ENCODE measurements at regions not wholly inside any gene's neighbourhood (a gene's known extent, or its start where the extent isn't known, plus 50 kb on each side); places are given as distances from the start of the nearest gene placed in this dataset.

GRCh38 chr5:56617998-56618397, 197.4 kb upstream of the MAP3K1 start:
- no peak for DNase-seq

- DNase-seq: no peak
These were observed 198.7 kb upstream of the MAP3K1 start for GRCh38 chr5:56616454-56617160.

DNA sequence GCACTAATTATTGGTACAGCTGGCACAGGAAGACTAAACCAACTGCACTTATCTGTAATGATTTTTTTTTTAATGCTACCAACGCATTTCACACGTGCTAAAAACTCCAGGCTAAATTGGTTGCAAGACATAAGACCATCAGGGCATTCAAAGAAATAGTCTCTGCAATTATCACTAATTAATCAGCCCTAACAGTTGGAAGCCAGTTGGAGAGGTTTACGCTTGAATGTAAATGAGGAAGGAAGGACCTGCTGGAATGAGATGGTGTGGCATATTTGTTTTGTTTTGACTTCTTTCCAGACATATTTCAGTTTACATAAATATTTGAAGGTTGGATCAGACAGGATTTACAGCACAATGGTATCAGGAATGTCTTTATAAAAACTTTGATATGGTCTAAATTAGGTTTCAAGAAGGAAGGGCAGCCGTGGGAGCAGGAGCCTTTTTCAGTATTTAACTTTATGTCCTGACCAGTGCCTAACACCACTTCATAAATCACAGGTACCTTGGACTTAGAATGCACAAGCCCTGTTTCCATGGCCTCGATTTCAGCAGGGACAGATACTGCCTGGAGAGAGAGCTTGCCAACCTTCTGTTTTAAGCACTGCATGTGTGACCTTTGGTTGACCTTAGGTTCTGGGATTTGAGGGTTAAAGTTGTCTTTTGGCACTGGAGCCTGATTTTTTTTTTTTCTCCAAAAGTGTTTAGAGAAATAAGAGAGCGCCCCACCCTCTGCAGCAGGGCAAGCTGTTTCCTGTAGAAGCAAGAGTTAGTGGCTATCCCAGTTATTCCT, 199.8 kb upstream of the MAP3K1 start:
- no peak for DNase-seq

DNA sequence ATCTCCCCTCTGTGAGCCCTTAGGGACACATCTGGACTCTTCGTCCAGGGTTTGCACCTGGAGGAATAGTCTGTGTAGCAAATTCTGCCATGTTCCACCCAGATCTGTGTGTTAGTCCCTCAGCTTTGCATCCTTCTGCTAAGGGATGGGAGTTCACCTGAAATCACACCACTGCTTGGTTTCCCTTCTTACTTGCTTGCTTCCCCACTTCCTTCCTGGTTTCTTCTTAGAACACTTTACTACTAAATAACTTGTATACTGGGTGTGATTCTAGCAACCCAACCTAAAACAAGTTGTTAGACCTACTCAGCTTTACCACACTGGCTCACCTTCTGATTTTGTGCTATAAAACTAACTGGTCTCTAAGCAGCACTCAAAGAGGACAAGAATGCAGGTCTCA, 202.6 kb upstream of the MAP3K1 start:
- DNase-seq: peak; percentile 53

- no peak for DNase-seq
These were observed 203.0 kb upstream of the MAP3K1 start for GRCh38 chr5:56612353-56612752.

- DNase-seq: peak; percentile 90
These were observed 205.2 kb upstream of the MAP3K1 start for GRCh38 chr5:56610093-56610698.

- DNase-seq: no peak
These were observed 207.0 kb upstream of the MAP3K1 start for GRCh38 chr5:56608217-56608925.

GRCh38 chr5:56607551-56607950, 207.8 kb upstream of the MAP3K1 start:
- no peak for DNase-seq

DNA sequence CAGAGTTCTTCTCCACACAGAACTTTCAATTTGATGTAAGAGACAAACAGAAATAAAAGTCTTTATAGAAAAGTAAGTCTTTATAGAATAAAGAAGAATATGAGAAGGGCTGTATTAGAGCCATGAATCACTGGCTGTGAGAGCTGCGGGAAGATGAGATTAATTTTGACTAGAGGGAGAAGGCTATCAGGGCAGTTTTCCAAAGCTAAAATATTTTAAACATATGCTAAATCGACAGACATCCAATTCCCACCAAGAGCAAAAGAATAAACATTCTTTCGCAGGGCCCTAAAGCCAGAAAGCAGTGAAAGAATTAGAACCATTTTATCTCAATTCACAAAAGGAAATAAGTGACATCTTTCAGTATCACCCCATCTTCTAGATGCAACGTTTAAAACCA, 208.3 kb upstream of the MAP3K1 start:
- DNase-seq: no peak

GRCh38 chr5:56606192-56606591, 209.2 kb upstream of the MAP3K1 start:
- no peak for DNase-seq

DNA sequence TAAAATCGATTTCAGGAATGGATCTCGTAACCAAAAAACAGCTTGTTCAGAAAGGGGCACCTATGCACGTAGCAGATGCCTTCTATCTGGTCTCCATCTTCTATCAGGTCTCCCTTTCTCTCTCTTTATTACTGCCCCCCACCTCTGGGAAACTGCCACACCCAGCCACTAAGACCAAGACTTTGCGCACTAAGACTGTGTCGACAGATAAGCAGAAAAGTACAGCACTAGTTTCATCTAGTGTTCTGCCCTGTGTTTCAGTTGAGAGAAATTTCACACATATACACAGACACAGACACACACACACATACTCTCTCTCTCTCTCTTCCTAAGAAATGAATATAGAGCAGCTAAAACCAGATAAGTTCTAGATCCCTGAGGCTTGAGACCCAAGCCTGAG, 210.1 kb upstream of the MAP3K1 start:
- DNase-seq: peak; percentile 26

DNA sequence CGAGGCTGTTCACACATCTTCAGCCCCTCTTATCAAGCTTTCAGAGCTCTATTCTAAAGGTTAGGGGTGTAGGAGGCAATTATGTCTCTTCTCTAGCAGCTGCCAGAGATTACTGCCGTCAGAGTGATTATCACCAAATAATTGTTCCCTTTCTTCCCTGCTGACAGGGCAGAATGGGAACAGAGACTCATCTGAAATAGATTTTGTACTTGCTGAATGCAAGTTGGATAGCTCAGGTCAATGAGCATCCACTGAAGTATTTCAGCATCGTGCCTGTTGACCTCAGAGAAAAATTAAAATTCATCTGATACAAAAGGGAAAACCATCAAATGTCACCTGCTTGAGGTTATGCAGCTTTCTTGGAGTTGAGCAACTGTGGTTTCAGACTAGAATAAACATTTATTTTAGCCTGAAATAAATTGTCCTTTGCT, 213.7 kb upstream of the MAP3K1 start:
- no peak for DNase-seq

- no peak for DNase-seq
These were observed 216.4 kb upstream of the MAP3K1 start for GRCh38 chr5:56598941-56599340.

DNA sequence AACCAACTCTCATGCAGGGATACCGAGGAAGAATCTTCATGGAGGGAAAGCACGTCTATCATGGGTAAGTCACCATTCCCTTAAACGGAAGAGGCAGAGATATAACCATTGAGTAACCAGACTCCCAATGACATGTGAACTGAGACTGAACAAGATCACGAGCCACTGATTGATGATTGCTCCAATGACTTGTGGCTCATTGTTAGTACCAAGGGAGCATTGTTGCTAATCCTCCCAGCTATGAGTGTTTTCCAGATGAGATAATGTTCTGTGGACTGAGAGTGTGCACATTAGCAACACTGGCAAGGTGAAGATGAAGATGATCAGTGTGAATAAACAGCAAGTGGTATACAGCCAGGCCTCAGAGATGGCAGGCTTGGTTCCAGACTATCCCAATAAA, 219.2 kb upstream of the MAP3K1 start:
- DNase-seq: no peak

- DNase-seq: no peak
These were observed 219.8 kb upstream of the MAP3K1 start for GRCh38 chr5:56595566-56595965.

- no peak for DNase-seq
These were observed 220.6 kb upstream of the MAP3K1 start for GRCh38 chr5:56594792-56595191.

GRCh38 chr5:56591081-56591480, 224.3 kb upstream of the MAP3K1 start:
- DNase-seq: no peak

GRCh38 chr5:56589481-56589860, 225.9 kb upstream of the MAP3K1 start:
- DNase-seq: no peak

DNA sequence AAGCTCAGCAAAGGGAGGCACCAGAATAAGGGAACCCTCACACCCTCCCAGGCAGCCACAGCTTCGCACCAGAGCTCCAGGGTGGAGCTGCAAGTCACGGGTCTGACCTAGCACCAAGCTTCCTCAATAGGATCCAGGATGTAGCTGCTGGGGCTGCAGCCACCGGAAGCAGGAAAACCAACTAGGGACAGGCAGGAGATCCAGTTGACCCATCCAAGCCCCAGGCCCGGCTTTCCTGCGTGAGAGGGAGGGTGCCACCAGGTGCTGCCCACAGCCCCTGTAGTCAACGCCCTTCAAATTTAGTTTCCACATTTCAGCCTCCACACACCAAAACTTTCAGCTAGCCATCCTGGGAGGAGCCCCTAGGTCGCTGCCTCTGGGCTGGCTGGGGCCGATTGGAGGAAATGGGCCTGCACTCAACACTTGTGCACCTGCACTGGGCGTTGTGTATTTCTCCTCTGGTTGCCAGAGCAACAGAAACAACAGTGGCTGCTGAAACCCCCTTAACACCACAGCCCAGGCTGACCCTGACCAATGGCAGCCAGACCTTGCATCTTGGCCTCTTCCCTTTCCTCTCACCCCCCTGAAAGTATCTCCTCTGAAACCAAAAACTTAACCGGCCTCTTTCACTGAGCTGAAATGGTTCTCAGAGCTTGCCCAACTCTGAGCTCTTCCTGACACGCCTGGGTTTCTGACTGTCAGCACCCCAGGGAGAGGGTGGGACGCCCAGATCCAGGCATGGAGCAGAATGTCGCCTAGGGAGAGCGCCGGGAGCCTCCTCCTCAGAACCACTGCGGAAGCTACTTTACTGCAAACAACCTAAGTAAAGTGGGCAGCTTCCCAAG, 226.5 kb upstream of the MAP3K1 start:
- DNase-seq: peak; percentile 51

- no peak for DNase-seq
These were observed 227.2 kb upstream of the MAP3K1 start for GRCh38 chr5:56588131-56588487.

DNA sequence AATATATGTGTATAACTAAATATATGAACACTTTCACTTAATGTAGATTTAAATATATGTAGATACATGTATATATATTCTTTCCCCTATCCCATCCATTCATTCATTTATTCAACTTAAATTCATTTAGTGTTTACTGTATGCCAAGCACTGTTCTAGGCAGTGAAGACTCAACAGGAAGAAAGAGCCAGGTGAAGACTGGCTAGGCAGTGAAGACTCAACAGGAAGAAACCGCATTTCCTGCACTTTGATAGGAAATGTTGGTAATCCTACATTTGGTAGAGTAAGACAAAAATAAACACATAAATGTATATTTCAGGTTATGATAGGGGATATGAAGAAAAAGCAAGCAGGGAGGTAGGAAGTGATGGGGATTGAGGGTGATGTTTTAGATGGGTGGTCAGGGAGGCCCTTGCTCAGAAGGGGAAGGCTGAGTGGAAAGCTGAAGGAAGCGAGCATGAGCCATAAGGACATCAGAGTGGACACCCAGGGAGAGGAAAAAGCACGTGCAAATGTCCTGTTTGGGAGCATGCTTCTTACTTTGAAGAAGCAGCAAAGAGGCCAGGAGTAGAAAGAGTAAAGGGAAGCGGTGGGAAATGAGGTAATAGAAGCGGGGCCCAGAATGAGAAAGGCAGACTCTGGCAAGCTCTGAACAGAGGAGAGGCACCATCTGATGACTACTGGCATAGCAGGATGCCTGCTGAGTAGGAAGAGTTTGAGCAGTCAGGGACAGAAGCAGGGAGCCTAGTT, 227.8 kb upstream of the MAP3K1 start:
- DNase-seq: no peak
